ENCODE measurements at regions not wholly inside any gene's neighbourhood (a gene's known extent, or its start where the extent isn't known, plus 50 kb on each side); places are given as distances from the start of the nearest gene placed in this dataset.

DNA sequence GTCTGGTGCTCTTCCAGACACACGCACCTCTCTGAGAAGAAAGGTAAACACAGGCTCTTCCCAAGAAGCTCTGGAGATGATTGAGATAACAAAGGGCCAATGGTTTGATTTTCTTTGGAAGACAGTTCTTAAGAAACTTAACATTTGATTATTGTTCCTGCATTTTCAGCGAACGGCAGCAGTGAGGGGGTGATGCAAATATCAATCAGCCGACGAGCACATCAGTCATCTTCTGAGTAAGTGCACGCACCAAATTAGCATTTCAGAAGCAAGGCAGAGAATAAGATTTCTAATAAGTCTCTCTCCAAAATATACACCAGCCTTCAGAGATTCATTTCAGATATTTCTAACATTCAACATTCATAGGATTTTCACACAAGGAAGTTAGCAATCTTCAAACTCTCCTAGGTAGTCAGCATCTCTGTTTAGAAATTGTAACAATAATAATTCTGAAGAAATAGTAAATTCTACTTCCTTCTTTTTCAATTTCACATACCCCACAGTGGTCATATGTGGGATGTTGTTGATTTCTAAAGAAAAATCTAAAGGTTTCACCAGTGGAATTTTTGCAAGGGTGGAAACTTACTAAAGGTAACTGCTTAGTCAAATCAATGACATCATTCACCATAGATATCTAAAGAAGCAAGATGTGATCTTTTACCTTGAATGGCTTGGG lies 250.3 kb downstream of the SEC61B start:
- H3K27ac Mint-ChIP-seq = no peak overlapping the region
- H3K9me3 Mint-ChIP-seq = no peaks in the 10 kb centered on the region
- peaks cover 23% of the 10 kb centered on the region for H3K27me3 Mint-ChIP-seq (ENCODE audit: insufficient read depth)
- H3K4me3 Mint-ChIP-seq = no peak overlapping the region
- H3K4me1 Mint-ChIP-seq (ENCODE audit: low read depth) = no peaks in the 10 kb centered on the region
- TF ChIP-seq, protein P1, sequence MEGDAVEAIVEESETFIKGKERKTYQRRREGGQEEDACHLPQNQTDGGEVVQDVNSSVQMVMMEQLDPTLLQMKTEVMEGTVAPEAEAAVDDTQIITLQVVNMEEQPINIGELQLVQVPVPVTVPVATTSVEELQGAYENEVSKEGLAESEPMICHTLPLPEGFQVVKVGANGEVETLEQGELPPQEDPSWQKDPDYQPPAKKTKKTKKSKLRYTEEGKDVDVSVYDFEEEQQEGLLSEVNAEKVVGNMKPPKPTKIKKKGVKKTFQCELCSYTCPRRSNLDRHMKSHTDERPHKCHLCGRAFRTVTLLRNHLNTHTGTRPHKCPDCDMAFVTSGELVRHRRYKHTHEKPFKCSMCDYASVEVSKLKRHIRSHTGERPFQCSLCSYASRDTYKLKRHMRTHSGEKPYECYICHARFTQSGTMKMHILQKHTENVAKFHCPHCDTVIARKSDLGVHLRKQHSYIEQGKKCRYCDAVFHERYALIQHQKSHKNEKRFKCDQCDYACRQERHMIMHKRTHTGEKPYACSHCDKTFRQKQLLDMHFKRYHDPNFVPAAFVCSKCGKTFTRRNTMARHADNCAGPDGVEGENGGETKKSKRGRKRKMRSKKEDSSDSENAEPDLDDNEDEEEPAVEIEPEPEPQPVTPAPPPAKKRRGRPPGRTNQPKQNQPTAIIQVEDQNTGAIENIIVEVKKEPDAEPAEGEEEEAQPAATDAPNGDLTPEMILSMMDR (IDR thresholded peaks at IDR 0.05) = no peak
- no peak for DNase-seq
- H3K36me3 Mint-ChIP-seq (ENCODE audit: low read depth) = no peaks in the 10 kb centered on the region

DNA sequence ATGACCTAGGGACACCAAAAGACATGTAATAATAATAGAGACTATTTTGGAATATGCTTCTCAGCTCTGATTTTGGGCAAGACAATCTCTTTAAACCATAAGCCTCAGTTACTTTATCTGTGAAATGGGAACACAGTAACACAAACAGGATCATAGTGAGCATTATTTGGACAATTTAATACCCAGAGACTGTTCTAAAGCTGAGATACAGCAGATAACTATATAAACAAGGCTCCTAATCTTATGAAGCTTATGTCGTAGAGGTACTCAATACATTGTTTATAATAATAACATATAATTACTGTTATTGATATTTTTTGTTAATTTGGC lies 250.8 kb downstream of the SEC61B start:
- no peaks in the 10 kb centered on the region for H3K36me3 Mint-ChIP-seq (ENCODE audit: low read depth)
- no peaks in the 10 kb centered on the region for H3K9me3 Mint-ChIP-seq
- H3K27me3 Mint-ChIP-seq (ENCODE audit: insufficient read depth) = peaks cover 21% of the 10 kb centered on the region
- TF ChIP-seq, protein P1 (IDR thresholded peaks at IDR 0.05) = no peak
- DNase-seq = no peak
- H3K27ac Mint-ChIP-seq = no peak overlapping the region
- no peak overlapping the region for H3K4me3 Mint-ChIP-seq
- H3K4me1 Mint-ChIP-seq (ENCODE audit: low read depth) = no peaks in the 10 kb centered on the region

DNA sequence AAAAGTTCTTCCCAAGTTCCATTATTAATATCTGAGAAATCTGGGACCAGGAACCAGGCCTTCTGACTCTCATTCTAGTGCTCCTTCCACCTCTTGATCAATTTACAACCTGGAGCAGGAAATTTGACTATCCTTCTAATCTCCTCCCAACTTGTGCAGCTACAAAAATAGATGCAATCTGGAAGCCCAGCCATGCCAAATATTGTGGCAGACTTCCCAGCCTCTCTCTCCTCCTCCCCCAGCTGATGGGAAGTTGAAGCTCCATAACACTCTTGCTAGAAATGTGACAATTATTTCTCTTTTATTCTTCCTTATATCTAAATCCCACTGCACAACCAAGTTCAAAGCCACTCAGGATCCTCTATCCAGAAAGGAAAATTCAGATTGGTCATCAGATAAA lies 252.1 kb downstream of the SEC61B start:
- no peak overlapping the region for H3K27ac Mint-ChIP-seq
- TF ChIP-seq, protein P1 (IDR thresholded peaks at IDR 0.05) = no peak
- no peak overlapping the region for H3K4me3 Mint-ChIP-seq
- peaks cover 20% of the 10 kb centered on the region for H3K27me3 Mint-ChIP-seq (ENCODE audit: insufficient read depth)
- H3K36me3 Mint-ChIP-seq (ENCODE audit: low read depth) = no peaks in the 10 kb centered on the region
- H3K9me3 Mint-ChIP-seq = no peaks in the 10 kb centered on the region
- no peak for DNase-seq
- no peaks in the 10 kb centered on the region for H3K4me1 Mint-ChIP-seq (ENCODE audit: low read depth)

DNA sequence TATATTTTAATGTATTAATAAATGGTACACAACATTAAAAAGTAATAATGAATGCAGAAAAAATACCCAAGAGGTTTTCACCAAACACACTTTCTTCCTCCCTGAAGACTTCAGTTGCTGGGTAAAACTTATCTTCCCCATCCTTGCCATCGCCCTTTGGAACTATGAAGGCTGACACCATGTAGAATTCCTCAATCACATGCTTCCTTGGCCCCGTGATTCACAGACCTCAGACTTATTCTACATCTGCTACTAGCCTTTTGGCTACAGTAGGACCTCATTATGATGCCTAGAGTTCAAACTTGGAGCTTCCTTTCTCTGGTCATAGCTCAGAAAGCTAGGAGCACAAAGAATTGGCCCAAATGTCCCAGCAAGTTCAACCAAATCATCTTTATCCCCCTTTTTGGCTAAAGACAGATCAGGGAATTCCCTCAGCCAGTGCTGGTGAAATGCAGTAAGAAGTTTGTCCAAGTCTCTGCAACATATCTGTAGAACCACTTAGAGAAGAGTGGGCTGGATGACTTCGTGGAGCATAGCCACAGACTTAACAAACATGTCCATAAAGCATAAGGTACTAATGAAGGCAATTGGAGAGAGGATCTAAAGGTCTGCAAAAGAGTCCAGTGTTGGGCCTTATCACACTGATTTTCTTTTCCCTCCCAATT lies 253.5 kb downstream of the SEC61B start:
- Mint-ChIP-seq H3K9me3 (no peaks in the 10 kb centered on the region), H3K4me3 (no peak overlapping the region), H3K27ac (no peak overlapping the region), H3K27me3 (ENCODE audit: insufficient read depth) (peaks cover 14% of the 10 kb centered on the region), H3K4me1 (ENCODE audit: low read depth) (no peaks in the 10 kb centered on the region), H3K36me3 (ENCODE audit: low read depth) (no peaks in the 10 kb centered on the region)
- TF ChIP-seq, protein P1 (IDR thresholded peaks at IDR 0.05) = no peak
- DNase-seq = no peak

DNA sequence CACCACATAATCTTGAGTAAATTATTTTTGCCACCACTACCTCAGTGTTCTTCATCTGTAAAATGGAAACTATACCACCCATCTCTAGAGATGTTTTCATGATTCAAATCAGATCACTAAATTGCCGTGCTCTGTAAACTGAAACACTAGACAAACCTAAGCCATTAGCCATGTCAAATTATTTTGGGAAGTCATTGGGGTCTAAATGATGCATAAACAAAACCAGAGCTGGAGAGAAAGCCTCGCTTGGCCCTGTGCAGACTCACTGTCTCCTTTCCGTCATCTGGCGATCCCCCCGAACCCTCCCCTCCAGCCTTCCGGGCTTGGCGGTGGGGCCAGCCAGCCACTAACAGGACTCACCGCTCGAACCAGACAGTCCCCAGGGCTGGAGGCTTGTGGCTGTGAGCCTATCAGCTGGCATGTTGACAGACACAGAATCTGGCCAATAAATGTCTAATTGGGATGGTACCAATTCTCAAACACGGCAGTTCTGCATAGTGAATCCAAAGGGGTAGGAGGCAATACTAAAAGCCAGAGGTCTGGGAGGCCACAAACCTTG lies 256.5 kb downstream of the SEC61B start:
- TF ChIP-seq, protein P1 (IDR thresholded peaks at IDR 0.05) = no peak
- H3K27ac Mint-ChIP-seq = no peak overlapping the region

More for the DNA sequence above, 256.5 kb downstream of the SEC61B start:
- Mint-ChIP-seq H3K4me3 (no peak overlapping the region), H3K4me1 (ENCODE audit: low read depth) (no peaks in the 10 kb centered on the region), H3K27me3 (ENCODE audit: insufficient read depth) (peaks cover 14% of the 10 kb centered on the region), H3K9me3 (no peaks in the 10 kb centered on the region), H3K36me3 (ENCODE audit: low read depth) (no peaks in the 10 kb centered on the region)
- no peak for DNase-seq
